Endothelial cell of umbilical vein (primary cell): ENCODE measurements at regions not wholly inside any gene's neighbourhood (a gene's known extent, or its start where the extent isn't known, plus 50 kb on each side); places are given as distances from the start of the nearest gene placed in this dataset.

Source experiments
- EZH2 ChIP-seq: IDR thresholded peaks from 2 replicates; pipeline ENCODE4 v1.6.1; 2012; ENCODE audit warnings: borderline replicate concordance, low read depth, mild to moderate bottlenecking, moderate library complexity, low read length, inconsistent platforms; ENCODE audit not compliant: severe bottlenecking
- GATA2 ChIP-seq: IDR thresholded peaks from 2 replicates; pipeline ENCODE4 v1.7.0; 2011; ENCODE audit warnings: low read depth, mild to moderate bottlenecking, moderate library complexity, mixed read lengths, low read length; ENCODE audit not compliant: insufficient read length, insufficient read depth
- JUN ChIP-seq: IDR thresholded peaks from 2 replicates; pipeline ENCODE4 v1.6.1; 2011; ENCODE audit warnings: borderline replicate concordance, low read depth; ENCODE audit not compliant: insufficient read length, insufficient read depth
- POLR2A ChIP-seq: IDR thresholded peaks from 2 replicates; pipeline ENCODE4 v1.6.1; 2012; ENCODE audit warnings: low read depth, mild to moderate bottlenecking, control low read depth, low read length
- POLR2AphosphoS5 ChIP-seq: IDR thresholded peaks from 2 replicates; pipeline ENCODE4 v1.6.1; 2012; ENCODE audit warnings: low read depth, mild to moderate bottlenecking, control low read depth, low read length, moderate library complexity; ENCODE audit not compliant: insufficient read depth
- TF ChIP-seq, protein P1 (sequence below), 2 donors: IDR thresholded peaks; 1 replicate in 1 of 2; 2 replicates in 1 of 2; pipeline ENCODE4 v1.5.1; 2011; ENCODE audit warnings: low read length in 2 of 2, mild to moderate bottlenecking in 2 of 2, moderate library complexity in 2 of 2, control low read depth in 1 of 2, inconsistent platforms in 1 of 2, low read depth in 1 of 2; ENCODE audit not compliant: insufficient read depth in 1 of 2; ENCODE audit errors: extremely low read depth in 1 of 2
- TF ChIP-seq, protein P2 (sequence below): IDR thresholded peaks from 2 replicates; pipeline ENCODE4 v1.6.1; 2011; ENCODE audit not compliant: insufficient read depth, insufficient read length

- TF ChIP-seq, protein P1, sequence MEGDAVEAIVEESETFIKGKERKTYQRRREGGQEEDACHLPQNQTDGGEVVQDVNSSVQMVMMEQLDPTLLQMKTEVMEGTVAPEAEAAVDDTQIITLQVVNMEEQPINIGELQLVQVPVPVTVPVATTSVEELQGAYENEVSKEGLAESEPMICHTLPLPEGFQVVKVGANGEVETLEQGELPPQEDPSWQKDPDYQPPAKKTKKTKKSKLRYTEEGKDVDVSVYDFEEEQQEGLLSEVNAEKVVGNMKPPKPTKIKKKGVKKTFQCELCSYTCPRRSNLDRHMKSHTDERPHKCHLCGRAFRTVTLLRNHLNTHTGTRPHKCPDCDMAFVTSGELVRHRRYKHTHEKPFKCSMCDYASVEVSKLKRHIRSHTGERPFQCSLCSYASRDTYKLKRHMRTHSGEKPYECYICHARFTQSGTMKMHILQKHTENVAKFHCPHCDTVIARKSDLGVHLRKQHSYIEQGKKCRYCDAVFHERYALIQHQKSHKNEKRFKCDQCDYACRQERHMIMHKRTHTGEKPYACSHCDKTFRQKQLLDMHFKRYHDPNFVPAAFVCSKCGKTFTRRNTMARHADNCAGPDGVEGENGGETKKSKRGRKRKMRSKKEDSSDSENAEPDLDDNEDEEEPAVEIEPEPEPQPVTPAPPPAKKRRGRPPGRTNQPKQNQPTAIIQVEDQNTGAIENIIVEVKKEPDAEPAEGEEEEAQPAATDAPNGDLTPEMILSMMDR (IDR thresholded peaks at IDR 0.05; ENCODE audit: extremely low read depth in 1 of 2, insufficient read depth in 1 of 2, low read depth in 1 of 2, low read length in 2 of 2), result no peak
- TF ChIP-seq POLR2A (no peak), POLR2AphosphoS5 (no peak), JUN (no peak), EZH2 (no peak), GATA2 (no peak)
- TF ChIP-seq, protein P2, sequence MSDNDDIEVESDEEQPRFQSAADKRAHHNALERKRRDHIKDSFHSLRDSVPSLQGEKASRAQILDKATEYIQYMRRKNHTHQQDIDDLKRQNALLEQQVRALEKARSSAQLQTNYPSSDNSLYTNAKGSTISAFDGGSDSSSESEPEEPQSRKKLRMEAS, result no peak
Measured at GRCh38 chr15:94555841-94556519, 324.6 kb downstream of the MCTP2 start.
